ENCODE measurements at regions not wholly inside any gene's neighbourhood (a gene's known extent, or its start where the extent isn't known, plus 50 kb on each side); places are given as distances from the start of the nearest gene placed in this dataset.
"Not testable (repeated sequence)": the region's sequence is repeated elsewhere in the genome, so short reads cannot be mapped to it uniquely, and the experiment has no call there.

- DNase-seq (ENCODE audit: low read depth, low spot score): no peak
- H3K27ac ChIP-seq: no peak overlapping the region
Measured at GRCh38 chr11:11722861-11723260, 101.1 kb upstream of the GALNT18 start.

DNA sequence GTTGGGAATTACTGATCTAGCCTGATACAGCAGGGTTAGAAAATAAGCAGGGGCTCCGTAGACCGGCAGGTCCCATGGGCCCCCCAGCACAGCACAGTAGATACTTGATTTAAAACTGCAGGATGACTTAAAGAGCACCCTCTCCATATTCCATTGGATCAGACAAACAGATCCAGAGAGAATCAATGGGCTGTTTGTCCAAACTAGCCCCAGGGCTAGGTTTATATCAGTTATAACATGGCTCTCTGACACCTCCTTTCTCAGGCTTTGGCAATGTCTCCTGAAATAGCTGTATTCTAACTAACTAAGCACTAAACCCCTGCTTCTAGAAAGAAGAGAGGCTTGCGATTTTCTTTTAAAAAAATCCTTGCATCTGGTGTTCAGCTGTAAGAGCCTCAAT, 100.4 kb upstream of the GALNT18 start:
- H3K27ac ChIP-seq: no peak overlapping the region
- DNase-seq (ENCODE audit: low read depth, low spot score): no peak

GRCh38 chr11:11718511-11718910, 96.7 kb upstream of the GALNT18 start:
- DNase-seq (ENCODE audit: low read depth, low spot score): no peak
- H3K27ac ChIP-seq: no peak overlapping the region

DNA sequence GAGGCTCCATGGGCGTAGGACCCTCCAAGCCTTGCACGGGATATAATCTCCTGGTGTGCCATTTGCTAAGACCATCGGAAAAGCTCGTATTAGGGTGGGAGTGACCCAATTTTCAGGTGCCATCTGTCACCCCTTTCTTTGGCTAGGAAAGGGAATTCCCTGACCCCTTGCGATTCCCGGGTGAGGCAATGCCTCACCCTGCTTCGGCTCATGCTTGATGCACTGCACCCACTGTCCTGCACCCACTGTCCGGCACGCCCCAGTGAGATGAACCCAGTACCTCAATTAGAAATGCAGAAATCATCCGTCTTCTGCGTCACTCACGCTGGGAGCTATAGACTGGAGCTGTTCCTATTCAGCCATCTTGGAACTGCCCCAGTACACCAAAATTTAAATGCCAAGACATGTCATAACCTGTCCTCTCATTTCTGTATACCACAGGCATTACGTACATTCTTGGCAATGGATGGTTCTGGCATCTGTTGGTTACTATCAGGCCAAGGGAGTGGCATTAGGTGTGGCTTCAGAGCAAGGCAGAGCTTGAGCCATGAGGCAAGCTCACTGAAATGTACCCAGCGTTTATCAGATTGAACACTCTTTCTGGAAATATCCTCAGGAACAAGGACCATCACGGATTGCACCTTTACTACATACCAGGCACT, 95.4 kb upstream of the GALNT18 start:
- peak overlapping the region; percentile 59 for H3K27ac ChIP-seq
- DNase-seq (ENCODE audit: low read depth, low spot score): peak; percentile 84

- not testable (repeated sequence) for H3K27ac ChIP-seq; DNase-seq (ENCODE audit: low read depth, low spot score)
Measured at GRCh38 chr11:11715075-11715474, 93.3 kb upstream of the GALNT18 start.

DNA sequence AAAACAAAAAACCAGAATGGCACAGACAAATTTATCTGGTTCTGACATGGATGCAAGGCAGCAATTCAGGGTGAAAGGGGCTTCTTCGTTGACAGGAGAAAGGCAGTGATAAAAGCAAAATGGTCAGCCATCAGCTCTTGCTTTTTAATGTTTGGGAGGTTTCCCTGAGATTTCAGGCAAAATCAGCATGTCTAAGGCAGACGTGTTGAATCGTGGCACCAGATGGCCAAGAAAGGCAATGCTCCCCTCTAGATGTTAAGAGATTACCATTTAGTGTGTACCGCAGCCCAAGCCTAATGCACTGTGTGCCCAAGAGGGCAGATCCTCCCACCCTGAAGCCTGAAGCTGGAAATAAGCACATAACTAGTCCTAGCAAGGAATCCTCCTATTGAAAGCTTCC, 88.8 kb upstream of the GALNT18 start:
- no peak overlapping the region for H3K27ac ChIP-seq
- DNase-seq (ENCODE audit: low read depth, low spot score): no peak

DNA sequence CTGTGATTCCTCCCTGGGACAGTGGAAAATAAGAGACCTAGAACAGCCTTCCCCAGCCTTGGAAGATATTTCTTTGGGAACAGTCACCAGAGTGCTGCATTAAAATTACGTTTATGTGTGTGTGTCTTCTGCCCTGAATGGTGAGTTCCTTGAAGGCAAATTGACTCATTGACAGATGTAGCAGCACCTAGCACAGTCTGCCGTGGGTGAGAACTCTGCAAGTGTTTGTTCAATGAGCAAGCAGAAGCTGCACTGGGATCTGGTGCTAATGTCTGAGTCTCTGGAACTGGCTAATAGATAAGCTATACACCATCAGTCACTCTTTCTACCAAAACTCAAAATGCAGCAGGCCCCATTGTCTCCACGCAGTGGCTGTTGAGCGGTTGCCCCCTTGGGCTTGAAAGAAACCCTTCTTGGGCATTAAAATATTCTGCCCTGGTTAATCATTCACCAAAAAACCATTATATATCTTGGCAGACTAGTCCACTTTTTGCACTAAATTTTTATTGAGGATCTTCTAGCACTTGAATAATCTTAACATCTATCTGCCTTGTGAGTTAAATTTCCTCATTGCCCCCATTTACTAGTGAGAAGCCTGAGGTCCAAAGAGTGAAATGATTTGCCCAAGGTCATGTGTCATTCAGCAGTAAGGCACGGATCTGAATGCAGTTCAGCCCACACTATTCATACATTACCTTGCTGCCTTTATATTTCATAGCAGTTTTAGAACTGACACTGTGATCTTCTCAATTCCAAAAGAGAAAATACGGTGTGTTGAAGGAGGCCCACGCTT, 87.8 kb upstream of the GALNT18 start:
- no peak overlapping the region for H3K27ac ChIP-seq
- DNase-seq (ENCODE audit: low read depth, low spot score): peak; percentile 45

DNA sequence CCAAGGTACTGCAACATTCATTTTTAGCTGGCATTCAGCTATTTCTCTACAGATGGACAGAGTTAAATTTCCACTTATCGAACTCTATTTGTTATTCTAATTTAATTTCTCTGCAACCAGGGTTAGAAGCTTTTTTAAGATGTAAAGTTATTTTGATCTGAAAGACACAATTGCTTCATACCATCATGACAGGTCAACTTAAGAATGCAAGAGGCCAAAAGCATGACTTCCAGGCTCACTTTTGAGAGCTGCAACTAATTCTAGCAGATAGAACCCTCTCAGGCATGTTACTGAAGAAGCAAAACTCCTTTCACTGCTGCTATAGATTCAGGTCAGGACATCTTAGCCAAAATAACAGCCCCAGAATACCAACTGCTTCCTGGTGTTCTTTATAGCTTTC, 86.5 kb upstream of the GALNT18 start:
- H3K27ac ChIP-seq: no peak overlapping the region
- DNase-seq (ENCODE audit: low read depth, low spot score): no peak

DNA sequence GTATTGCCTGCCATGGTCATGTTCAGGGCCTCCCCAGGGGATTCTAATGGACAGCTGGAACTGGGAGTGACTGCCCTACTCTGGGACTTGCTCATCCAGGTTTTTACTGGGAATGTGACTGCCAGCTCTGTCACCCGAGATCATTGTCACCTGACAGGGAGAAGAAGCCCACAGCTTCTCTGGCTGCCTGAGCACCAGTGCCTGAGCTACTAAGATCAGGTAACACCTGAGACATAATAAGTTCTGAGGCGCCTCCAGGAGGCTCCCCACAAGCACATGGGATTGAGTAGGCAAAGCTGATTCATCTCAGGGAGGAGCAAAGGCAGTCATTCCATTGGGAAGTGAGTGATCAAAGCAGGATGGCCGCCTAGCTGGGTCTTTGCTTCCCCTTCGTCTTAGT, 84.2 kb upstream of the GALNT18 start:
- peak; percentile 12 for DNase-seq (ENCODE audit: low read depth, low spot score)
- no peak overlapping the region for H3K27ac ChIP-seq

- no peak overlapping the region for H3K27ac ChIP-seq
- no peak for DNase-seq (ENCODE audit: low read depth, low spot score)
Measured at GRCh38 chr11:11703885-11704284, 82.1 kb upstream of the GALNT18 start.

GRCh38 chr11:11701070-11701469, 79.3 kb upstream of the GALNT18 start:
- no peak overlapping the region for H3K27ac ChIP-seq
- DNase-seq (ENCODE audit: low read depth, low spot score): no peak

- H3K27ac ChIP-seq: no peak overlapping the region
- DNase-seq (ENCODE audit: low read depth, low spot score): no peak
Measured at GRCh38 chr11:11697796-11698195, 76.0 kb upstream of the GALNT18 start.

- DNase-seq (ENCODE audit: low read depth, low spot score): no peak
- H3K27ac ChIP-seq: no peak overlapping the region
Measured at GRCh38 chr11:11691296-11692151, 69.7 kb upstream of the GALNT18 start.

DNA sequence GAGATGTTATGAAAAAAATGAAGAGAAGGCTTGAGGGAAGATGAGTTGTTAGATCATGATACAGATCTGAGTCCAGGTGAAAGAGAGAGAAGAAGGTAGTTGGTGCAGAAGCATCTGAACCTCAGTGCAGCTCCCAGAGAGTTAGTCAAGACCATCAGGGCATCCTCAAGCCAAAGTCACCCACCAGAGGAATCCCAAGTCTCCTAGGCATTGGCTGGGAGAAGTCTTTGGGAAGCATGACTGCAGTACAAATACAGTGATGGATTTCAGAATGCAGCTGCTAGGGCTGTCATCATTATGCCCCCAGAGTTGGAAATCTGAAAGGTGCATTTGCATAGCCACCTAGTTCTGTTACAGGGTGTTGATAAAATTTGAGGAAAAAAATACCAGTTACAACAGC, 59.7 kb upstream of the GALNT18 start:
- H3K27ac ChIP-seq: no peak overlapping the region
- no peak for DNase-seq (ENCODE audit: low read depth, low spot score)

- no peak for DNase-seq (ENCODE audit: low read depth, low spot score)
- H3K27ac ChIP-seq: no peak overlapping the region
Measured at GRCh38 chr11:11677672-11678356, 56.0 kb upstream of the GALNT18 start.

DNA sequence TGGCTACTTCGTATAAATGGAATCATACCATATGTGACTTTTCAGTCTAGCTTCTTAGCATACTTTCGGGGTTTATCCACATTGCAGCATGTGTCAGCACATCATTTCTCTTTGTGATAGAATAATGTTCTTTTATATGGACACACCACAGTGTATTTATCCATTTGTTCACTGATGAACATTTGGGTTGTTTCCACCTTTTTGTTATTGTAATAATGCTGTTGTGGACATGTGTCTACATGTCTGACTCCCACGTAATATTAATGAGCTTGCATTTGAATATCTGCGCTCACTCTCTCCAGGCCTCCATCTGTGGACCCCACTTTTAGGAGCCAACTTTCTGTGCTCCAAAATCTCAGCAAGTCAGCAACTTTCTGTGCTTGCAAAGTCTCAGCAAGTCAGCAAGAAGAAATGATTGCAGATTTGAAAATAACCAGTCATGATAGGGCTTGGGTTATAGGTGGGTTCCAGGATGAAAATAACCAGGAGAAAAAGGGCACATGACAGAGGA, 53.9 kb upstream of the GALNT18 start:
- no peak for DNase-seq (ENCODE audit: low read depth, low spot score)
- no peak overlapping the region for H3K27ac ChIP-seq

DNA sequence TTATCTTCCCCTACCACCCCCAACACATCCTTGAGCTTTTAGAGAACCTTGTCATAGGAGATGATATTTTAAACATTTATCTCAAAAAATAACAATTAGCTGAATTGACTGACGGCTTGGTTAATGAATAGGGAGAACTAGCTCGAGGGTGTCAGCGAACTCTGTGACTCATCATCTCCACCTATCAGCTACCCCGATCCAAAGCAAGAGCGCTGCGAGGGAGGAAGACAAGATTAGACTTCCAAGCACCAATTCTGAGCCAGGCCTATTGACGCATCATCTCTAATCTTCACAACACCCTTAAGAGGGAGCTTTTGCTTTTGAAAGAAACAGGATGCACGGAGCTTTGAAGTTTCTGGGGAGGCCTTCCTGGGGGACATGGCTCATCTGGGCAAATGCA, 51.0 kb upstream of the GALNT18 start:
- no peak for DNase-seq (ENCODE audit: low read depth, low spot score)

DNA sequence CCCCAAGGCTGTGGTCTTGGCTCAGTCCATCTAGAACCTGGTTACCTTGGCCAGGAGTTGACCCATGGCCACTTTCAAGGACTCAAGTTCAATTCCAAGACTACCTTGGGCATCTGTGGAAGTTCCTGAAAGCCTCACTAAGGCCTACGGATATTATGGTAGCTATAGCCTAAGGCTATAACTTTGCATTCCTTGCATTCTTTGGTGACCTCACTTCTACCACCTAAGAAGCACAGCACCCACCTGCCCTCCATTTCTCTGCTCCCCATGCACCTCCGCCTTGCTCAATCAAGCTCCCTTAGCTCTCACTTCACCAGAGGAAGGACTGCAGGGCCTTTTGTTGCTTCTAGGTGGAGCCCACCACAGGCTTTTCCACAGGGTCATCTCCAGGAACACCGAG, 50.3 kb upstream of the GALNT18 start:
- H3K27ac ChIP-seq: no peak overlapping the region
- no peak for DNase-seq (ENCODE audit: low read depth, low spot score)

More for the DNA sequence above, 51.0 kb upstream of the GALNT18 start:
- H3K27ac ChIP-seq: no peak overlapping the region
